NCI-H446 treated with DMSO at 0.1 percent for 48 hours (cell line): ENCODE measurements at regions not wholly inside any gene's neighbourhood (a gene's known extent, or its start where the extent isn't known, plus 50 kb on each side); places are given as distances from the start of the nearest gene placed in this dataset.
"Not testable (repeated sequence)": the region's sequence is repeated elsewhere in the genome, so short reads cannot be mapped to it uniquely, and the experiment has no call there.

Source experiments
- DNase-seq: peaks from one replicate; lab custom pipeline; 2025; lab: John Stamatoyannopoulos, UW

DNA sequence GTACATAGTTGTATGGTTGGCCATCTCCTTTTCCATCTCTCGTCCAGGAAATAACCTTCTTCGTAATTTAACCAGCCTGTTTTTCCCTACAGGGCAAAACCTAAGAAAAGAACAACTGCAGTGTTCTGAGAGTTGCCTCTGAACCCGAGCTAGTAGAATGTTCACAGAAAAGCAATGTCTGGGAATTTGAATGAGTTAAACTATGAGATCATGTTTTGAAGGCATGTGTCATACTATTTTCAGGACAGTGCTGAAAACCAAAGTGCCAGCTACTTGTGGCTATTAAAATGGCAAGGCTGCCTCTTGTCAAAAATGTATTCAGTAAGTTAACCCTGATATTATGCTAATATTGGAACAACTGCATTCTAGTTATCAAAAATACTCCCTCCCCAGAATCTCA, 482.9 kb upstream of the SPRED2 start:
- no peak for DNase-seq

DNA sequence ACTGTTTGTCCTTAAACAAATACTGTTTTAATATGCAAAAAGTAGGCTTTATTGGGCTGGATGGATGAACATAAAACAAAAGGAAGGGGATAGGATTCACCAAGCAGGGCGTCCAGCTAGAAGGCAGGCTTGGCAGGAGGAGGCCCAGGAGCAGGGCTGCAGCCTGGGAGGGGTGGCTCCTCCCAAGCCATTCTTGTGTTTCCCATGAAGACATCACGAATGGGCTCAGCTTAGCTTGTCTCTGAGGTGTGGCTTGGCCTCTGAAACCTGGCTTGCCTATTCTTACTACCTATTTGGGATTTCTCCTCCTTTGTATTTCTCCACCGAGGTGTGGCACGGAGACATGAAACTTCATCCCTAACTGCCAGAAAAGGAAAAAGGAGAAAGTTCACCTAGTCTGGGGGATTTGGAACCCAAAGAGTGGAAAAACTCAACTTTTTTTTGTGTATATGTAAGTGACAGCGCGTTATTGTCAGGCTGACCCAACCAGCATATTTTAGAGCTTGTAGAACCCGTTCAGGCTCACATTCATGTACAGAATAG, 481.9 kb upstream of the SPRED2 start:
- DNase-seq: no peak

DNA sequence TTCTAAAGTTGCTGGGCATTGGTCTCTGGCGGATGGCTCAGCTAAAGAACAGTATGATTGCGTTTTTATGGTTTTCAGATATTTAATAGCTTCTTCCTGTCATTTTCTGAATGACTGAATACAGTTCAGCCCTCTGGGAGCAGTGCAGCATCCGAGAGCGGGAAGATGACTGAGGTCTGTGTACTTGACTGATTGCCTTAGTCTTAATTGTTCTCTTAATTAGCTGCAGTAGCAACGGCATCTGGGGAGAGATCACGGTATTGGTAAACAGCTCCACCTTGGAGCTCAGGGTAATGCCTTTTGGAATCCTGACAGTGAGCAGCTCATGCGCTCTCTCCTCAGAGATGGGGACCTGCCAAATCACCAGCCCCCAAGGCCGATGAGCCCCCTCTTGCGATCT, 481.4 kb upstream of the SPRED2 start:
- no peak for DNase-seq

DNA sequence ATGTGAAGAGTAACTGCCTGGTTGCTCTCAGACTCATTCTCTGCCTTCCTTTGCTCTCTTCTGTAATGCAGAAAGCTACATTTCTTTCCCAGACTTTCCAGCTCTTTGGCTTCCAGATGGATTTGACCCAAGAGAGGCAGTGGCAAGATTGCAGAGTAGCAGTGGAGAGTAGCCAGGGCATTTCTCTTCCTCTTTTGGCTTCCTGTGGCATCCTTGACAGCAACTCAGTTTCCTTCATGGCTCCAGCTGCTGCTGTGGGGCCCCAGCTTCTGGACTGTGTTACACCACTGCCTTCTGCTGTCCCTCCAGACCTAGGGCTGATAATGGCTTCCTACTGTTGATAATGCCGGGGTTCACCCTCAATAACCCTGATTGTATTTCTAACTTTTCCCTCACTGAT, 469.4 kb upstream of the SPRED2 start:
- DNase-seq: no peak

DNA sequence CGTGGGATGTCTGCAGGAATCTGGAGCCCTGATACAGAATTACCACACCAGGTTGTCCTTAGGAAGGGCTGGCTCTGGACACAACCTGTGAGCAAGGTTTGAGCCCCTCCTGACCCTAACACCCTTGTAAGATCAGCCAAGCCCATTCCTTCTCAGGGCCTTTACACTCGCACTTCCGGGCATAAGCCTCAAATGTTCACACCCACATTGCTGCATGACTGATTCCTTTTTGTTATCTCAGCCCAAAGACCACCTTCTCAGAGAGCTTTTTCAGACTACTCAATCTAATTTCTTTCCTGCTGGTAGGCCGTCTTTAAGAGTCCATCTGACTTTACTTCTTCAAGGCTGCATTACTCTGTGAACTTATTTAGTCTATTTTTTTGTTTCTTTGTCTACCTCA, 464.0 kb upstream of the SPRED2 start:
- no peak for DNase-seq

DNA sequence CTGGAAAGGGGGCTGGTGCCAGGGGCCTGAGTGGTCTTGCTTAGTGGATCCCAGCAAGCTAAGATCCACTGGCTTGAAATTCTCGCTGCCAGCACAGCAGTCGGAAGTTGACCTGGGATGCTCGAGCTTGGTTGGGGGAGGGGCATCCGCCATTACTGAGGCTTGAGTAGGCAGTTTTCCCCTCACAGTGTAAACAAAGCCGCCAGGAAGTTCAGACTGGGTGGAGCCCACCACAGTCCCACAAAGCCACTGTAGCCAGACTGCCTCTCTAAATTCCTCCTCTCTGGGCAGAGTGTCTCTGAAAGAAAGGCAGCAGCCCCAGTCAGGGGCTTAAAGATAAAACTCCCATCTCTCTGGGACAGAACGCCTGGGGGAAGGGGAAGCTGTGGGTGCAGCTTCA, 457.7 kb upstream of the SPRED2 start:
- DNase-seq: not testable (repeated sequence)

DNA sequence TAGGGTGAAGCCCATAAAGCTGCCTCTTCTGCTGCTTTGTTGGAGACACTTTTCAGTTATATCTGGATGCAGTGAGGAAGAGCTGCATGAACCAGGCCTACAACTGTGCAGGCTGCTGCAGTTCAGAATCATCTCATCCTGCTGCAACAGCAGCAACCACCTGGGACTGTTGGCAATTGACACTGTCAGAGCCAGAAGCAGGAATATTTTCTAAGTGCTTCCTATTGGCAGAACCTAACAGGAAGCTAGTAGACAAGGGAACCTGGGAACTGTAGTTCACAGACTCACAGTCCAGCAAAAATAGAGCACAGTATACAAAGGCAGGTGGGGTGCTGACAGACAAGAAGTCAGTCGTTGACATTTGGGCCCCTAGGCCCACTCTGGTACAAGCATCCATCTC, 452.9 kb upstream of the SPRED2 start:
- DNase-seq: no peak

DNA sequence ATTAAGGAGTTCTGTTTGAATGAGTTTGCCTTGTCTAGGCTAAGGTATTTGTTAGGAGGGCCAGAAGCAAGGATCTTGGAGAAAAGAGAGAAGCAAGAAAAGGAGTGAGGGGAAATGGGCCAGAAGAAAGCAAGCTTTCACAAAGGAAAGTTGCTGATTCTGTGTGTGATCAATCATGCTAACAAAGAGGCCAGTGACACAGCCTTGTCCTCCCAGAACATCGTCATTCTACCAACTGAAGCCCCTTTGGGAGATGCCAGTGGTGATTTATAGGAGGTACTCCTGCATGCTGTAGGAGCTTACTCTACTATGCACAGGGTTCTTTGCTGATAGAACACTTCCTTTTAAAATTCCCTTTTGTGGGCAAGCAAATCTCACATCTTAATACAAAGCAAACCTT, 449.2 kb upstream of the SPRED2 start:
- DNase-seq: no peak

DNA sequence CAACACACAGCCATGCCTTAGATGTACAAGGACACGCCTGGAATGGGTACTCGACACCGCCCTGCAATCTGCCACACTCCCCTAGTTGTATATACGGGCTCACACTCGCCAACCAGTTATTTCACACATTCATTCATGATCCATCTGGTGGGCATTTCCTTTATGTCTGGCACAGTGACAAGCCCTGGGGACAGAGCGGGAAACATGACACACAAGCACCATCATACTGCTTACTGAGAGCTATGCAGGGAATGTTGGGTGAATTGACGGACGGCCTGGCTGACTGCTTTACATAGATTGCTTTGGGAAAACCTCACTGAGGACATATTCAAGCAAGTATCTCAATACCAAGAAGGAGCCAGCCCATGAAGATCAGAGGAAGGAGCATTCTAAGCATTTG, 448.0 kb upstream of the SPRED2 start:
- no peak for DNase-seq

DNA sequence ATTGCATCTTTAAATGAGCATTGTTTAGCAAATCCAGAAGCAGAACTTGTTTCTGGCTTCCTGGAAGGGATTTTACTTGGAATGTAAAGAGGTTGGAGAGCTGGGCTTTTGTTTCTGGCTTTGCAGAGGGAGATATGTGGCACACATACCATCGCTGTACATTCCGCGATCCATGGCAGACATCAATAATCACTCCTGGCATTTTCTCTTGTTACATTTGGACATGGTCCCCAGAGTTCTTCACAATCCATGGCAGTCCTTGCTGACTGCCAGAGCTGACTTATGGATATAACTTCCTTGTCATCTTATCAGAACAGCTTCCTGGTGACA, 445.6 kb upstream of the SPRED2 start:
- no peak for DNase-seq

DNA sequence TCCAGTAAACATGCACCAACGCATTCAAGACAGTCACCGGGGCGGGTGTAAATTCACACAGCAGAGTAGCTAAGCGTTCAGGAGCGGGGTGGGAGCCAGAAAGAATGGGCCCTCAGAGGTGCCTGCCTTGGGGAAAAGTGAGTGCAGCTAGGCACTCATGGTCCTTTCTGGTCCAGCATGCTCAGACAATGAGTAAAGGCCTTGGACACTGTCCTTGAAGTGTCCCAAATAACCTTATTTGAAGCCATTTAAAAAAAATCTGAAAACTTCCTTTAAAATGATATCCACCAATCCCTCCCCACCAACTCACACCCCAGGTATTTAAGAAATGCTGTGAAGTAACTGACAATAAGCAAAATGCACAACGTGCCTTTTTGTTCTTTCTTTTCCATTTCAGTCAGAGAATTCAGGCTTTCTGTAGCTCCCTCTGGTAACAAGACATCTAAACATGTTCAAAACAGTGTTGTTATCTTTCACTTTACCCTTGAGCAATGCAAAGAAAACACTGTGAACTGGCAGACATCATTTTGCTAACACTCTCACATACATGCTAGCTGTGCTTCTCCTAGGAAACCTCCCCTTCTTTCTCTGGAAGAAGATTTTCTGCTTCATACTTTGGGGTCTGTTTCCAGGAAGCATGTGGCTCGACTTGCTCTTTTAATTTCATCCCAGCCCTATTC, 445.1 kb upstream of the SPRED2 start:
- no peak for DNase-seq

DNA sequence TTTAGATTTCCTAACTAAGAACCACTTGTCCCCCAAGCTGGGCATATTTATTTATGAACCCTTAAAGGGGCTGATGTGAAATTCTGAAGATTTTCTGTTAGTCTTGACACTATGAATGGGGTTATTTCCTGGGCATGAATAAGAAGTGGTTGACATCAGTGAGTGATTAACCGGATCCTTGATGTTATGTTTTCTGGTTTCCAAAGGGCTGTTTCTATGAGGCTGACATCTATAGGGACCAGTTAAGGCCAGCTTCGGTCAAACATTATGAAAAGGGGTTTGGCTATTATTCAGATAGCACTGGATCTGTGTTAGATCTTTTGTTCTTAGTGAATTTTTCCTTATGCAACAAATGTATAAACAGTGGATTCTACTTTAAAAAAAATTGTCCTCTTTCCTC, 443.7 kb upstream of the SPRED2 start:
- DNase-seq: no peak

DNA sequence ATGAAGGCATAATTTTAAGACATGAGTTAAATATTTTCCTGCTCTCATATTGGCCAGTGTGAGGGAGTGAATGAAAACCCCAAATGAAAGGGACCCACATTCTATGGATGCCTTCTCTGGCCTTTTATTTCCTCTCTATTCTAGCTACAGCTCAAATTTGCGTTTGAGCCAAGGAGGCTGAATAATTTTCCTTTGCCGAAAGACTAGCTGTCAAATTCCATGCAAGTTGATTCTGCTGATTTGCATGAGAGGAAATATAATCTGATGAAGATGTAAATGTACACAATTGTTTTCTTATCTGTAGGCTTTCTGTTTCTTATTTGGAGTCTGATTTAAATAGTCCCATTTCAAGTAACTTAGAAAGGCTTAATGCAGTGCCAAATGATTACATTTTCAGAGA, 438.4 kb upstream of the SPRED2 start:
- no peak for DNase-seq

DNA sequence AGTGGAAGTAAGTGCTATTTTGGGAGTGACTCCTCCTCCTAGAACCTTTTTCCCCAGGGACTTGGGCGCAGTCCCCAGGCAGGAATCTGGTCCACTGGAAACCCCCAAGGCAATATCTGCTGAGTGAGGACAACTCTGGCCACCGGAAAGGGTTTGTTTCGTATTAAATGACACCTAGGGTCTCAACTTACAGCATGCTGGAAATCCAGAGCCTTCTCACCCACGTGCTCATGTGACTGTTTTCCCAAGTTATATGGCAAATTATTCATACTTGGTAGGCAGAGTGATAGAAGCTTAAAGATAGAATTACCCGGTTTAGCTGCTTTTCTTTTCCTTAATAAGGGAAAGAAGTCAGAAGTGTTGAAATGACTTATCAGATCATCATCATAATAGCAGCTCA, 436.9 kb upstream of the SPRED2 start:
- no peak for DNase-seq

DNA sequence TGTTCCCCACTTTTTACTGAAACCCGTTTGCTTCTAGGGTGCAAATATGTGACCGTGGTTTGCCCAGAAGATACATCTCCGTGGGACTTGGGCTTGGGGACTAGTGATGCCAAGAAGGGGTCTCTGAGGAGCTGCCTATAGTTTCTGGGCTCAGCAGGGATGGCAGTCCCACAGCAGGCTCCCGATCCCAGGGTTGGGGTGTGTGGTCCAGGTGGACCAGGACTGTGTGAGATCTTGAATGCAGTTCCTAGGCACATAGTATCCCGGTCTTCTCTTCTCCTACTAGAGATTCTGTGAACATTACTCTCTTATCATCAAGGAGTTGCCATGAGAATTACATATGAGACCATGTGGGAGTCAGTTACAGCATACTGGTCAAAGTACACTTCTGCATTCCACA, 435.8 kb upstream of the SPRED2 start:
- DNase-seq: no peak

DNA sequence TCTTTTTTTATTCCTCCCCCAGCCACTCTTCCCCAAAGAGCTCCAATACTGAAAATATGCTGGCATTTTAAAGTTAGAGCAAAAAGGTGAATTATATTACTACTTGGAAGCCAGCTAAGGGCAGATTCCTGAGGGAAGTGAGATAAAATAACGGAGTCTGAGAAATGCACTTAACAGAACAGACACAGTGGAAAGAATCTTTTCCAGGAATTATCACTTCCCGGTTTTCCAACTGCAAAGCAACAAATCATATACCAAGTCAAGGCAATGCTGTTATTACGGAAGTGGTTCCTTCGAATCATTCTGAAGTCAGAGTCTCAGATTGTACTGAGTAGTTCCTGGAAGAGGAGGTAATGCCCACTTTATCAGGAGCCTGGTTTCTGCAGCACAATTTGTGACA, 435.0 kb upstream of the SPRED2 start:
- DNase-seq: no peak

DNA sequence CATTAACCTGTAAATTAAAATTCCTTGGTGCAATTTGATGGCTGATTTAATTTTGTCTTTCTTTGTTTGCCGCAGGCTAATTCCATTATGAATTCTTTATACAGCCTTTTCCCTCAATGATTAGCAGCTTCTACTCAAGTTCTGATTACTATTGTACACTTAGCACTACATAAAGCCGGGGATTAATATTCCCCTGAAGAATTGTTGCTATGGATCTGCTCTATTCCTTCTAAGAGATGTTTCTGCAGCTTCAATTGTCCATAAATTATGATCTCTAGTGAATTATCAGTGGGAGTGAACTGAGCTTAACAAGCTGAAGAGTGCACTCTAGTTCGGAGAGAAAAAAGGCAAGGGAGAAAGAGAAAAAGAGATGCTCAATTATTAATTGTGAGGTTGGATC, 433.7 kb upstream of the SPRED2 start:
- no peak for DNase-seq

DNA sequence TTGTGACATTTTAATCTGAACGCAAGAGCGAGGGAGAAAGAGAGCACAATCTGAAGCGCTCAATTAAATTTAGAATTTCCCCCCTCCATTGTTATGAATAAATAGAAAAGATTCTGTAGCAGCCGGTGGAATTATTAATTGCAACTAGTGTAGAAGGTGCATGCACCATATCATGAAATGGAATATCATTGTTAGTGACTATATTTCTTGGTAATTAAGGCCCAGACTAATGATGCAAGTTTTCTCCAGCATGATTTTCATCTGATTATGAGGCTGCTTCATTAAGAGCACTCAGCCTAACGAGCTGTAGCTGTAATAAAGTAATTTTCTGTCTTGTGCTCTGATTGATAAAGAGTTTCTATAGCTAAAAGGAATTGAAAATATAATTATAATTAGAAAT, 432.2 kb upstream of the SPRED2 start:
- no peak for DNase-seq

DNA sequence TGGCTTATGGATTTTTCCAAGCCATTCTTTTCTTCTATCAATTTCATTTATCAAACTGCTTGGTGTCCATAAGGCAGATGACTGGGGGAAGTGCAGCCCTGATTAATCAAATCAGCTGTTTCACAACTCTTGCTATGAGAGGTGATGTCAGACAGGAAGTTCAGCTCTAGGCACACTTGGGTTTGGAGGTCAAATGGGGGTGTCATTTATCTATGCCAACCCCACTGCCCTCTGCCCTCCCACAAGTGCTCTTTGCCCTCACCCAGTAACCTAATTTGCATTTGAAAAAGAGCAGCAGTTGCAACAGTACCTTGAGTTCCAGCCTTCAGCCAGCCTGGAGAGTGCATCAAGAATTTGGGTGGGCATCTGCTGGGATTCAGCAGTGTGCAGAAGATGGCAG, 431.3 kb upstream of the SPRED2 start:
- DNase-seq: no peak

DNA sequence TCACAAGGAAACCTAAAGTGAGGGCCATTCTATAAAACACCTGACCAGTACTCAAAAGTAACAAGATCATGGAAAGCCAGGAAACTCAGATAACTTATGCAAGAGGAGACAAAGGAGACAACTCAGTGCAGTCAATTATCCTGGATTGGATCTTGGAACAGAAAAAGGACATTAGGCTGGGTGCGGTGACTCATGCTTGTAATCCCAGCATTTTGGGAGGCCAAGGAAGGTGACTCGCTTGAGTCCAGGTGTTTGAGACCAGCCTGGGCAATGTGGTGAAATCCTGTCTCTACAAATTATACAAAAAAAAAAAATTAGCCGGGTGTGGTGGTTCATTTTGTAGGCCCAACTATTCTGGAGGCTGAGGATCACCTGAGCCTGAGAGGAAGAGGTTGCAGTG, 424.5 kb upstream of the SPRED2 start:
- DNase-seq: no peak

DNA sequence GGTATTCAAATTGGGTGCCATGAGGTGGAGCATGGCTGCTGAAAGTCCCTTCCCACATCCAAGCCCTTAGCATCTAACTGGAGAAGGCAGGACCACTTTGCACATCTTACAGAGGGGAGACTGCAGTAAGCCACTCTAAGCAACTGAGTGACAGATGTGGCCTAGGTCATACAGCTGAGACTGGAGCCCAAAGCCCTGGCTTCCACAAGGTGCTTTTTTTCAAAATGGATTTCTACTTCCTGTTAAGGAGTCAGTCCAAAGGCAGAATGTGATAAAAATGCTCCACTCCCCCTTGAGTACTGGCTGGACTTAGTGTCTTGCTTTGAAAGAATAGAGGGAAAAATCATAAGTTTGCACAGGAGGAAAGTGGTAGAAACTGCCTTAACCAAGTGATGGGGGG, 424.0 kb upstream of the SPRED2 start:
- DNase-seq: no peak

DNA sequence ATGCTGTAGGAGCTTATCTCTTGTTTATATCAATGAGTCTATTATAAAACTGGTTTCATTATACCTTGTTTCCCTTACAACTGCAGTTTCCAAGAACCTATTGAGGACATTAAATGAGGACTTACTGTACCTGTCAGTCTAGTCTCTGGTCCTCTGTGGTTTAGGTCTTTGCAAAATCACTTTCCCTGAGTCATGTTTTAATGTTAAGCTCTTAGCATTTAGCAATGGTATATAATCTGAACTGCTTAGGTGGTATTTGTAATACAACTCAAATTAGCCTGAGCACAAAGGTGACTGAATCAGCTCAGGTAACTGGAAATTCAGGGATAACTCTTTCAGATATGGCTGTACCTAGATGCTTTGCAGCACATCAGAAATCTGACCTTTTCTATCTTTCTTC, 418.3 kb upstream of the SPRED2 start:
- DNase-seq: no peak

DNA sequence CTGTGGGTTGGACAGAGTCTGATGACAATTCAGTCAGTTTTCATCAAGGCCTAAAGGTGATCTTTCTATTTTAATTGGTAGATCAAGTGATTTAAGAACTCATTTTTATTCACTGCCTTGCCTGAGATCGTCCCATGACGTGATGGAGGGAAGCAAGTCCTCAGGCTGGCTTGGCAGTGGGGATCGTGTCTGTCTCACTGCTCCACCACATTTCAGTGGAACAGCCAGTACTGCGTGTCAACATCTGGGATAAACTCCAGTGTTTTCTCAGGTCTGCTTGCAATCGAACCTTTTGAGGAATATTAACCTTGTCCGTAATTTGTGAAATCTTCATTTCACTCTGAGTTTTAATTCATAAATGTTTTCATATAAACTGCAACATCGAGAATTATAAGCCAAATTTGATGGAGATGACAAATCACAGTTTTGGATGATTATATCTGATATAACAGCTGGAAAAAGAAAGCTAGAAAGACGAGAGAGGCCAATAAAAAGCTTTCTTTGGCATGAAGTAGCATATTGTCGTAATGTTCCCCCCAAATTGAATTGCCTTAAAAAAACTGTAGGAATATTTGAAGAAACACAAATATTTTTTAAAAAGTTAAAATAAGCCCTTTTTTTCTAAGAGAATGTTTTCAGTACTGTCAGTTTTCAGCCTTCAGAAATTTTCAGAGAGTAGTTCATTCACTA, 414.7 kb upstream of the SPRED2 start:
- DNase-seq: no peak
